ENCODE measurements at regions not wholly inside any gene's neighbourhood (a gene's known extent, or its start where the extent isn't known, plus 50 kb on each side); places are given as distances from the start of the nearest gene placed in this dataset.
"Not testable (repeated sequence)": the region's sequence is repeated elsewhere in the genome, so short reads cannot be mapped to it uniquely, and the experiment has no call there.

- H3K4me3 ChIP-seq (ENCODE audit: low read depth, low read length) = no peak overlapping the region
- TF ChIP-seq CTCF (IDR thresholded peaks at IDR 0.05; ENCODE audit: low read depth, low read length, missing control alignments) = no peak
- no peak for DNase-seq (ENCODE audit: low read depth)
- in situ Hi-C loops (cut with HindIII; ENCODE audit: low sequenced_read_pairs) = no loop called here
These were observed 129.2 kb upstream of the IRX1 start for GRCh38 chr5:3466392-3466791.

- in situ Hi-C loops (cut with HindIII; ENCODE audit: low sequenced_read_pairs) = no loop called here
- H3K4me3 ChIP-seq (ENCODE audit: low read depth, low read length) = no peak overlapping the region
- no peak for DNase-seq (ENCODE audit: low read depth)
- TF ChIP-seq CTCF (IDR thresholded peaks at IDR 0.05; ENCODE audit: low read depth, low read length, missing control alignments) = no peak
These were observed 135.2 kb upstream of the IRX1 start for GRCh38 chr5:3460416-3460815.

- no peak overlapping the region for H3K4me3 ChIP-seq (ENCODE audit: low read depth, low read length)
- TF ChIP-seq CTCF (IDR thresholded peaks at IDR 0.05; ENCODE audit: low read depth, low read length, missing control alignments) = no peak
- no peak for DNase-seq (ENCODE audit: low read depth)
- in situ Hi-C loops (cut with HindIII; ENCODE audit: low sequenced_read_pairs) = no loop called here
These were observed 139.4 kb upstream of the IRX1 start for GRCh38 chr5:3456121-3456681.

GRCh38 chr5:3454028-3454427 is 141.6 kb upstream of the IRX1 start:
- in situ Hi-C loops (cut with HindIII; ENCODE audit: low sequenced_read_pairs); DNase-seq (ENCODE audit: low read depth); H3K4me3 ChIP-seq (ENCODE audit: low read depth, low read length): not testable (repeated sequence)

- in situ Hi-C loops (cut with HindIII; ENCODE audit: low sequenced_read_pairs) = no loop called here
These were observed 143.0 kb upstream of the IRX1 start for GRCh38 chr5:3452622-3453021.

GRCh38 chr5:3451961-3452360 is 143.7 kb upstream of the IRX1 start:
- no peak overlapping the region for H3K4me3 ChIP-seq (ENCODE audit: low read depth, low read length)
- in situ Hi-C loops (cut with HindIII; ENCODE audit: low sequenced_read_pairs) = no loop called here
- no peak for DNase-seq (ENCODE audit: low read depth)
- TF ChIP-seq CTCF (IDR thresholded peaks at IDR 0.05; ENCODE audit: low read depth, low read length, missing control alignments) = no peak

More at GRCh38 chr5:3452622-3453021, 143.0 kb upstream of the IRX1 start:
- TF ChIP-seq CTCF (IDR thresholded peaks at IDR 0.05; ENCODE audit: low read depth, low read length, missing control alignments) = no peak
- H3K4me3 ChIP-seq (ENCODE audit: low read depth, low read length) = no peak overlapping the region
- DNase-seq (ENCODE audit: low read depth) = no peak

- no peak for TF ChIP-seq CTCF (IDR thresholded peaks at IDR 0.05; ENCODE audit: low read depth, low read length, missing control alignments)
- in situ Hi-C loops (cut with HindIII; ENCODE audit: low sequenced_read_pairs) = no loop called here
- DNase-seq (ENCODE audit: low read depth) = no peak
- H3K4me3 ChIP-seq (ENCODE audit: low read depth, low read length) = no peak overlapping the region
These were observed 146.2 kb upstream of the IRX1 start for GRCh38 chr5:3449481-3449880.

Measured in astrocyte of the cerebellum (primary cell).